GM19455 (cell line): ENCODE measurements at regions not wholly inside any gene's neighbourhood (a gene's known extent, or its start where the extent isn't known, plus 50 kb on each side); places are given as distances from the start of the nearest gene placed in this dataset.
"Not testable (repeated sequence)": the region's sequence is repeated elsewhere in the genome, so short reads cannot be mapped to it uniquely, and the experiment has no call there.

Experiments
- ATAC-seq: cut with Tn5 transposase; IDR thresholded peaks from one replicate; pipeline ENCODE4 v1.9.1; 2021; ENCODE audit not compliant: unreplicated experiment

DNA sequence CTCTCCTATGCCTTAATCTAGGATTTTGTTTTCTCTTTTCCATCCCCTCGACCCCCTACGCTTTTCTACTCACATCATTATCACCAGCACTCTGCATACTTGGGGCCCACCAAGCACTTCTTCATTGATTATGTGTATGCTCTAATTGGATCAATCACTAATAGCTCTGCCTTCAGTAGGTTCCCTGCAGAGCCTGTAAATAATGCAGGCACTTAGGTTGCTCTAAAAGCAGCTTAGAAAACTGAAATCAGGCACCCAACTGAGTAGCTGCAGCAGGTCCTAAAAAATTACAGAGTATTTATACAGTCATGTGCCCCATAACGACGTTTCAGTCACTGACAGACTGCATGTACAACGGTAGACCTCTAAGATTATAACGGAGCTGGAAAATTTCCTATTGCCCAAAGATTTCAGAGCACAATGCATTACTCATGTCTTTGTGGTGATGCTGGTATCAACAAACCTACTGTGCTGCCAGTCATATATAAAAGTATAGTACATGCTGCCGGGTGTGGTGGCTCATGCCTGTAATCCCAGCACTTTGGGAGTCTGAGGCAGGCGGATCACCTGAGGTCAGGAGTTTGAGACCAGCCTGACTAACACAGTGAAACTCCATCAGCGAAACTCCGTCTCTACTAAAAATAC lies 280.4 kb downstream of the HS3ST3B1 start:
- ATAC-seq = no peak

DNA sequence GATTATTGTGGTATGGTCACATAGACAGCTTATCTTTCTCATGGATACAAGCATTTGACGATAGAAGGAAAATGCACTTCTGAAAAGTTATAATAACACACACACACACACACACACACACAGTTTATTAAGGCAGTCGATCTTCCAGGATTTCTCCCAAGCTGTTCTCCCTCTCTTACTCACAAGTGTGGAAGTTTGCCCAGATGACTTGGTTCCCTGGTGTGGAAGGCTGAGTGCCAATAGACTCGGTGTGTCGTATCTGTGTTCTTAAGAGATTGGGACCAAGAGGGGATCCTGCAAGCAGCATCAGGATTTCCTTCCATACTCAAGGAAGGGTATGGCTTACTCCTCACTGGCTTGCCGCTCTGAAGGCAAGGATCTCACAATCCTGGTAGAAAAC lies 279.6 kb downstream of the HS3ST3B1 start:
- ATAC-seq = no peak

DNA sequence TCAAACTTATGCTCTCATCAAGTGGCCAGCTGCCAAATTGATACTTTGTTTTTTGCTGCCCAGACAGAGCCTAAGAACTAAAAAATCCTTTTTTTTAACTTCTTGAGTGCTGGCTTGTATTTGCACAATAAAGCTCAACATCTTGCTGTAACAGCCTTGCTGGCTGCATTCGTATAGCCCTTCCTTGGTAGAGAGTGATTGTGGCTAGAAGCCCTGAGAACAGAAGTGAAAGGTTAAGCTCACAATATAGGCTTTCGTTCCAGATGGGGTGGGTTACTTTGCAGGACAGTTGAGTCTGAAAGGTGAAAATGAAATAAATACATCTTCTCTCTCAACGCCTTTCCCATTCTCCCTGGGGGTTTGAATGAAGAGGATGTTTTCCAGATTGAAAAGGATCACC lies 278.8 kb downstream of the HS3ST3B1 start:
- no peak for ATAC-seq

DNA sequence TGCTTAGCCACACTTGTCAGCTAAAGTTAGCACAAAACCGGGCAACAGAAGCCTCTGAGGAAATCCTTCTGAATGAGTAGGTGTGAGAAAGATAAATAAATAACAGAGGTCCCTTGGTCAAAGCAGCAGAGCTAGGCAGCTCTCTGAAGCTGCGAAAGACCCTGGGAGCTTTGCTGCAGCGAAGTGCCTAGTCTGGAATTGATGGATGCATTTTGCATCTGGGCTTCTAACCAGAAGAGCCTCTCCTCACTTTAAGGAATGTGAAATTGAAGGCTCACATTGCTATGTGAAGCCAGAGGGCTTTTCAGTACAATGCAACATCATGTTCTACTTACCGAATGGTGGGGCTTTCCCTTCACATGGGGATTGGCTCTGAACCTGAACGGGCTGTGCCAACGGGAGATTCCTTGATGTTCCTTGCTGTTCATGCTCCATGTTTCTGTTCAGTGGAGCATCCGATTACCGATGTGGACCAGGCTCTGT lies 274.6 kb downstream of the HS3ST3B1 start:
- ATAC-seq = no peak

DNA sequence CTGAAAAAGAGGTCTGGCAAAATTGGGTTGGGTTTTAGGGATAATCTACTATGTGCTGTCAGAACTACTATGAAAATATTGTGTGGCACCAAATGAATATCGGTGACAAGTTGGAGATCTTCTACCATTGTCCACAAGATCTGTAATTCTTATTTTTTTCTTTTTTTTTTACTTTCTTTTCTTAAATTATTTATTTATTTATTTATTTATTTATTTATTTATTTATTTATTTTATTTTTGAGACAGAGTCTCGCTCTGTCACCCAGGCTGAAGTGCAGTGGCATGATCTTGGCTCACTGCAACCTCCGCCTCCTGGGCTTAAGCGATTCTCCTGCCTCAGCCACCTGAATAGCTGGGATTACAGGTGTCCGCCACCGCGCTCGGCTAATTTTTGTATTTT lies 259.4 kb downstream of the HS3ST3B1 start:
- ATAC-seq = not testable (repeated sequence)

DNA sequence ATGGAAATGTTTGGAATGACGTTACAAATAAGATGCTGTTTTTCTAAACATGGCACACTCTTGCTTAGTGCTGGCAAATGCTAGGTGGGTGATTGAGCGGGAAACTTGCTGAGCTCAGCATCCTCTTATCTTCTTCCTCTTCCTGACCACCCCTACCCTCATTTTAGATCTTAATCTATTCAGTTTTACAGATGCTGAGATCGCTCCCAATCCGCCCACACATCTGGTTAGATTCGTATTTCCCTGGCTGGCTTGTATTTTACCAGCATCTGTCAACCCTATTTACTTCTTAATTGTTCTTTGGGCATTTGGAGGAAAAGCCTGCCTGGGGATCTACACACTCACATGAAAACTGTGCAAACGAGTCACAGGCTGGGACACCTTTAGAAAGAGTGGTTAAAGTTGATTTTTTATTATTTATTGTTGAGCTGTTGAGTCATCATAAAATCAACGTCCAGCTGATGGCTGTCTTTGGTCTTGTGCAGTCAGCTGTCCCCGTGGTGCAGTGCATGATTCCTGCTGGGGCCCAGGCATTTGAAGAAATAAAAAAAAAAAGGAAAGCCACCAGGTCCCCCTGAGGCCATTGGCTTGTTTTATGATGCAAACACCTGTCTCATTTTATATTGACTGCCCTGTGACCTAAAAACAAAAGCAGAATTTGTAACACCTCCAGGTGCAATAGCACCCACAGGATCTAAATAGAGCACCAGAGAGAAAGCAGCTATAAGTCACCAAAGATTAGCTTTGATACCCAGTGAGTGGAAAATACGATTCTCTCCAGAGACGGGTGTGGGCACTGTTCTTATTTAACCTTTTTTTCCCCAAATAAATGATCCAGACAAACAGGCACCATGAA lies 258.6 kb downstream of the HS3ST3B1 start:
- no peak for ATAC-seq

DNA sequence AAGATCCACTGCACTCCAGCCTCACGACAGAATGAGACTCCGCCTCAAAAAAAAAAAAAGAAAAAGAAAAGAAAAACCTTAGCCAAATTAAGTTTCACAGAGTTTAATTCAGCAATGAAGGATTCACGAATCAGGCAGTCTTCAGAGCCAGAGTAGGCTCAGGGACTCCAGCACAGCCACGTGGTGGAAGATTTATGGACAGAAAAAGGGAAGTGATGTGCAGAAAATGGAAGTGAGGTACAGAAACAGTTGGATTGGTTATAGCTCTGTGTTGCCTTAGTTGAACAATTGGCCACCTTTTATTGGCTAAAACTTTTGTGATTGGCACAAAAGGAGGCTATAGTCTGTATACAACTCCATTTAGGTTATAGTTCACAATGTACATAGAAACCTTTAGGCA lies 256.6 kb downstream of the HS3ST3B1 start:
- ATAC-seq = no peak

DNA sequence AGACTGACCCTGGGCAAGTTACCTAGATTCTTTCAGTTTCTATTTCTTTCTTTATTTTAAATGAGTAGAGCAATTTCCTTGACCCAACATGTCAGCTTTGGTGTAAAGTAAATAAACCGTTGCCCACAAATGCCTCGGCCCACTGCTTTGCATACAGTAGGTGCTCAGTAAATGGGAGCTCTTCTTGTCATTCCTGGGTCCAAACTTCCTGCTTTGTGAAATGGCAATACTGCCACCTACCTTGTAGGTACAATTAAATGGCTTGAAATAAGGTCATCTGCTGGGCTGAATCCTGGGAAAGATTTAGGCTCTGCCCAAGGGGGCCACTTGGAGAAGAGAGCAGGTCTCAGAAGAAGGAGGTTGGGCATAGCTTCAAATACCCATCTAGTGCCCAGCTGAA lies 253.0 kb downstream of the HS3ST3B1 start:
- ATAC-seq = no peak

DNA sequence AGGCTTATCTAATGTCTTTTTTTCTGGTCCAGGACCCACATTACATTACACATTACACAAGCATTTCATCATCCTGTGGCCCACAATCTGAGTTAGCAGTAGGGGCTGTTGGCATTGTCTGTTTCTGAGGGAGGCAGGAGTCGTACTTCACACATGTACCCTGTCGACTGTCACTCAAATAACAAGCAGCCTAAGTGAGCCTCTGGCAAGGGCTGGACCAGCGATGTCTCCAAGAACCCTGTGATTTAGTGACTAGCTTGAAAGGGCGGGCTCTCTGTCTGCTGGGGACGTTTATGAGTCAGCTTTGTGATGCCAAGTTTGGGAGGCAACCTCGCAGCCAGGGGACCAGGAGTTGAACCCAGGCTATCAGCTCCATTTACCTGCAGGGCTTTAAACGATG lies 251.4 kb downstream of the HS3ST3B1 start:
- ATAC-seq = no peak

DNA sequence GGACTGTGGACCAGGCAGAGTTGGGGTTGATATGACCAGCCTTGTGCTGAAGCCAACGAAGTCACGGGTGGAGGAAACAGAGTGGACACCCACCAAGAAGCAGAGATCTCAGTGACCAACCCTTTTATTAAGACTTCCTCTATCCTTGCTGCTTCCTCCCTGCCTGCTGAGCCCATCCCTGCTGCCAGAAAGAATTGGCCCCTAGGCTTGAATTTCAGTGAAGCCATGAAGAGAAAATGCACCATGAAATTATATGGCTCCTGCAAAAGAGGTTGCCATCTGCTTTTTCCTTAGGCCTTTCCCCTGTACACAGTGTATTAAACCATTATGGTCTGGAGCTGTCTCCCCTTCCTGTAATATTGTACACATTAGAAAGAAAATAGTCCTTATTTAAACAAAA lies 246.7 kb downstream of the HS3ST3B1 start:
- no peak for ATAC-seq

DNA sequence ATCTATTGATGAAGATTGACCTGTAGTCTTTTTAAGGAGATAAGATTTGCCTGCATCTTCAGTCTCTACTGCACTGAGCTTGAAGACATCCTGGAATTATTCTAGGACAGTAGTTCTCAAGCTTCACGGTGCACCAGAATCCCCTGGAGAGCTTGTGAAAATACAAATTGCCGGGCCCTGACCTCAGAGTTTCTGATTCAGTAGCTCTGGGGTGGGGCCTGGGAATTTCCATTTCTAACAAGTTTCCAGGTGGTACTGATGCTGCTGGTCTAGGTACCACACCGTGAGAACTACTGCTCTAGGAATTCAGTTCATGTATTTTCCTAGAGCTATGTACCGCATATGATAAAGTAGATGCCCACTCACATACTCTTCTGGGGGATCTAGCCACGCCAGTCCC lies 246.1 kb downstream of the HS3ST3B1 start:
- ATAC-seq = no peak

DNA sequence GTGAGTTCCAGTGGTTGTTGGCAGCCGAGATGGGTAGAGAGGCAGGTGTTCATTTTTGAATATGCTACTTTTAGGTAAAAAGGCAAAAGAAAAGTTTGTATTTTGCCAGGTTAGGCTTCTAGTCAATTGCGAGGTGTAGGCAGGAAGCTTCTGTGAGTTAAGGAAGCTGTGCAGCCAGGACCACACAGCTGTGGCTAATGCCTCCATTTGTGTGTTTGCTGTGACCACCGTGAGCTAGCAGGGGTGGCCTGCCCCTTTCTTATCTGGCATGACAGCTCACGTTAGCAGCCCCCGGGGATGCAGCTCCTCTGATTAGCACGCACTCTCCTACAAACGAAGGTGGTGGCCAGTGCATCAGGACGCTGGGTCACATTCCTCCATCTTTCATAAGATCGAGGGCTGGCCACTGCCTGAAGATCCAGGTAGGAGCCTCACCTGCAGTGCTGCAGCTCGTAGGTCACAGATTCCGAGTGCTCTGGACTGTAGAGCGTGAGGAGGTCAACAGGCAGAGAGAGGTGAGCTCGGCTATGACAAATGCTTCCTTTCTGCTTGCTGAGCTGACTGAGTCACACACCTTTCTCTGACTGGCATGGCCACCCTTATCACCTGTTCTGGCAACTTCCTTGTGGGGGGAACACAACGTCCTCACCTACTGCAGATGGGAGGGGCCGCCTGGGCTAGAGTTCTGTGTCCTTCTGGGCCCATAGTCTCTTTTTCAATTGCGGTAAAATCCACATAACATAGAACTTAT lies 244.4 kb downstream of the HS3ST3B1 start:
- ATAC-seq = no peak

DNA sequence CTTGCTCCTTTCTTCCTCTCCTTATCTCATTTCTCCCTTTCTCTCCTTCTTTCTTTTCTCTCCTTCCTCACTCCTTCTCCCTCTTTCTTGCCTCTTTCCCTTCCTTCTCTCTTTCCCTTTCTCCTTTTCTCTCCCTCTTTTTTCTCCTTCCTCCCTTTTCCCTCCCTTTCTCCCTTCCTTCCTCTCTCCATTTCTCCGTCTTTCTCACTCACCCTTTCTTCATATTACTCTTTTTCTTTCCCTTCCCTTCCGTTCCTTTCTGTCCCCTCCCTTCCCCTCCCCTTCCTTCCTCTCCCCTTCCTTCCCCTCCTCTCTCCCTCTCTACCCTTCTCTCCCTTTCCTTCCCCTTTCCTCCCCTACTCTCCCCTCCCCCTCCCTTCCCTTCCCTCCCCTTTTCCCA lies 240.8 kb downstream of the HS3ST3B1 start:
- no peak for ATAC-seq

DNA sequence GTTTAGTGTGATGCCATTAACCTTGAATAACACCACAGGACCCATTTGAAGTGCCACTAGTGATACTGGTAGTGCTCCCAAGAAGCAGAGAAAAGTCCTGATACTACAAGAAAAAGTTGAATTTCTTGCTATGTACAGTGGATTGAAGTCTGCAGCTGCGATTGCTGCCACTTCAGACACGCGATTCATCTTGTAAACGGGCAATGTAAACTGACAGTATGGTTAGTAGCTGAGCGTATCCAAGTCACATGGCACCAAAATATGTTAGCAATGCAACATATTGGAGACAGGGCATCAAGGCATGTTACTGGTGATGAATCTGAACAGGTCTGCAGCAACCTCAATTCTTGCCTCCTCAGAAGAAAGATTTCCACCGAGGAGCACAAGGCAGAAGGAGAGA lies 238.9 kb downstream of the HS3ST3B1 start:
- no peak for ATAC-seq

DNA sequence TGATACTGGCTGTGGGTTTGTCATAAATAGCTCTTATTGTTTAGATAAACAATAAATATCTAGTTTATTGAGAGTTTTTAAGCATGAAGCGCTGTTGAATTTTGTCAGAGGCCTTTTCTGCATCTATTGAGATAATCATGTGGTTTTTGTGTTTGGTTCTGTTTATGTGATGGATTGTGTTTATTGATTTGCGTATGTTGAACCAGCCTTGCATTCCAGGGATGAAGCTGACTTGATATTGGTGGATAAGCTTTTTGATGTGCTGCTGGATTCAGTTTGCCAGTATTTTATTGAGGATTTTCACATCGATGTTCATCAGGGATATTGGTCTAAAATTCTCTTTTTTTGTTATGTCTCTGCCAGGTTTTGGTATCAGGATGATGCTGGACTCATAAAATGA lies 231.4 kb downstream of the HS3ST3B1 start:
- ATAC-seq = not testable (repeated sequence)

DNA sequence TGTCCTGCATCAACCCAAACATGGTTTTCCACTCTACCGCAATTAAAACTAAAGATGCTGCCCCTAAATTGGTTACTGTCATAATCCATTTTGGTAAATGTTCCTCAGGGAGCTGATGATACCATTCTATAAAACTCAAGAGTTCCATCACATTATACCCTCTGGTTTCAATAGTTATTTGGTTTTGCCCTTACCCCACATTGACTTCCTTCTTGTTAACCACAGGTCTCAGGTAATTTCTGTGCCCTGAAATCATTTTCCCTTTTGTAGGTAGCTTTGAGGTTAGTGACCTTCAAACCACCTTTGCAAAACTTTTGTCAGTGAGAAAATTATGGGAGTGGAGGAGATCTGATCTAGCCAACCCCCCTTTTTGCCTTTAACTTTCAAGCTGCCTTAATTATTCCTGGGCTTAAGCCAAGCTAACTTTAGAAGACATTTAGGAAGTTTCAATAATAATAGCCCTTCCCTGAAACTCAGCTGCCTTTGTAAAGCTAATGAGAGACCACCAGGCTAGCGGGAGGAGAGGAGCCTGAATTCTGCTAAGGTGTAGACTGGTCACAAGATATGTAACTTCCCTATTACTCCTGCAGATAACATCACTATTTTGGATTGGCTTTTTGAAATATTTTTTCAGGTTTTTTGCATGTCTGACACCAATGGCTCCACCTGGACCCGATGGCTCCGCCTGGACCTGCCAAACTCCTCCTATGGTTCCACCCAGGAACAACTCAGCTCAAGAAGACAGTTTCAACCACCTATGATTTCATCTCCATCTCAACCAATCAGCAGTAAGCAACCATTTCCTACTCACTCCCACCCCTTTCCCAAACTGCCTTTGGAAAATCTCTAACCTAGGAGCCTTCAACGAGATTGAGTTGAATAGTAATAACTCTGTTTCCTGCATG lies 224.9 kb downstream of the HS3ST3B1 start:
- ATAC-seq = no peak

DNA sequence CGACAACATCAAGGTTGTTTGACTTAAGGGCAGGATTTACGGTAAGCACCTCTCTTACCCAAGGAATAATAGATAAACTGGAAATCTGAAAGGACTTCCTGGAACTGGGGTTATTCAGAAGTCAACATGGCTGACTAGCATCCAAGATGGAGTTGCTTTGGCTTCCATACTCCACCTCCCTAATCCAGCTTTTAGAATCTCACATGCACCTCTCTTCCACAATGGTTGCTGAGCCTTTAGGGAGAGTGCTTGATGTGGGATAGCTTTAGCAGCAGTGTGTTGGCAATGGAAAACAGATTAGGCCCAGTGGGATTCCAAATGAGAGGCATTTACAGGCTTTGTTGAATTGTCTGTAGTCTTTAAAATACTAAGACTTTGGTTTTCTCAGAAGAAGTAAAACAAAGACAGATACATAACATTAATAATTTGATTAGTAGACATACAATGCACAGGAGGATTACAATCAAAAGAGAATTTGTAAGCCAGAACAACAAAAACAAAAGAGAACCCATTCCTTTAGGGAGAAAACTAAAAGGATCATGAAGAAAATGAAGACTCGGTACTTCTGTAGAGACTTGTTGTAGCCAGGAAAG lies 222.0 kb downstream of the HS3ST3B1 start:
- ATAC-seq = no peak

DNA sequence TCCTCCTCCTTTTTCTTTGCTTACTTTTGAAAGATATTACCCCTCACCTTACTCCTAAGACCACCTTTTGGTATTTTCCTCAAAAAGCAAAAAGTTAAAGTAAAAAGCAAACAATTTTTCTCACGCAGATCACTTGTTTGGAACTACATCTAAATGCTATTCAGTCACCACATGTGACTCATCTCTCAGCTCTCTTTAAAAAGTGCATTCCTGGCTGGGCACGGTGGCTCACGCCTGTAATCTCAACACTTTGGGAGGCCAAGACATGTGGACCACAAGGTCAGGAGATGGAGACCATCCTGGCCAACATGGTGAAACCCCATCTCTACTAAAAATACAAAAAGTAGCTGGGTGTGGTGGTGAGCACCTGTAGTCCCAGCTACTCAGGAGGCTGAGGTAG lies 218.0 kb downstream of the HS3ST3B1 start:
- not testable (repeated sequence) for ATAC-seq

DNA sequence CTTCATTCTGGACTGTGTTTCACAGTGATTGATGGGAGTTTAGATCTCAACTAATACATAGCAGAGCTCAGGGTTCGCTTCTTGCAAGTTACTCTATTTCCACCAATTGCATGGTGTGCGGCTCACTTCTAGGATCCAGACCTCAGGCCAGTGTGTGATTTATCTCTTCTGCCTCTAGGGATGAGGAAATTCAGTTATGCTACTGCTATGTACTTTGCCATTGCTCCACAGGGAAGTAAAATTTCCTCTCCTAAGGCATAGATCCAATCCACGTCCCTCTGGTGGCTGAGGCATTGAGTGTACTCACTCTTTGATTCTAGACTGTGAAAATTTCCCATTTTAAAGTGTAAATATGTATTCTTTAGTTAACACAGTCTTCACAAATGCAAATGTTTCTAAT lies 214.1 kb downstream of the HS3ST3B1 start:
- ATAC-seq = no peak

DNA sequence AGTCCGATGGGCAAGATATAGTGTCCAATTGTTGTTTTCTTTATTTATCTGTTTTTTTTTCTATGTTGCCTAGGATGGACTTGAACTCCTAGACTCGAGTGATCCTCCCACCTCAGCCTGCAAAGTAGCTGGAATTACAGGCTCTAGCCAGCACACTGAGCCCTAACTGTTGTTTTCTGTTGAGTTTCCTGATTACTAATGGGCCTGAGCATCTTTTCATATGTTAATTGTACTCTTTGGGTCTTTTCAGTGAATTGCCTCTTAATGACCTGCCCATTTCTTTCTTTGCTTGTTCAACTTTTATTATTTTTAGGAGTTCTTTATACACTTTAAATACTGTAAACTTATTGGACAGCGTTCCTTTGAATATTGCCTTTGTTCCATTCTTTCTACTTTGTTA lies 213.0 kb downstream of the HS3ST3B1 start:
- no peak for ATAC-seq
